ENCODE measurements at regions not wholly inside any gene's neighbourhood (a gene's known extent, or its start where the extent isn't known, plus 50 kb on each side); places are given as distances from the start of the nearest gene placed in this dataset.

DNA sequence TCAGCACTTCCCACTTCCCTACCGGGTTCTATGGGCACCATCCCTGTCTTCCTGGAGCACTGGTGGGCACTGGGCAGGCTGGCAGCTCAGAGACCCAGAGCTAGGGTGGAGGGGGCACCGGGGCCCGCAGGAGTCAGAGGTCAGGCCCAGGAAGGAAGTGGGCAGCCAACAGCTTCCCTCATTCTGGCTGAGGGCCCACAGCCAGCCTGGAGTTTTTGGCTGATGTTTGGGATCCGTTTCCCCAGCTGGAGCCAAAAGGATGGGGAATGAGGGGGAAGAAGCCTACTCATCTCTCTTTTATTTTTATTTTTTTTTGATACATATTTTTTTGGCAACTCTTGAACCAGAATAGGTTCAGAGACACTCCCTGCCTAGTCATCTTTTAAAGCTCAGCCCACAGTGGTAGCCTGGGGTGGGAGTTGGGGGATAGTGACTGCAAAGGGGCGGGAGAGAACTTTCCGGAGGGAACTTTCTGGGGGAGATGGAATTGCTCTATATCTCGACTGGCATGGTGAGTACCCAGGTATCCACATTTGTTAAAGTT, 54.2 kb upstream of the MLN start:
- H3K4me3 ChIP-seq: no peak overlapping the region
- WGBS (ENCODE audit: missing lambda C conversion rate): 87% methylated on average over 7 of the region's 7 CpGs
- POLR2A ChIA-PET: no interaction called here
- CTCF ChIA-PET: interaction anchor here (1.3 to 1.5 kb wide), 2 partner anchors 17 to 42 kb away, joined by 3 read pairs; no protein-coding TSS in a partner anchor
- H3K4me1 ChIP-seq: no peaks in the 10 kb centered on the region
- peak overlapping the region in 1 of 2 experiments; percentile 36; a peak in 2 of 6 replicates for H3K27ac ChIP-seq
- ATAC-seq (no peak), DNase-seq (ENCODE audit: low read depth in 1 of 2, low spot score in 1 of 2) (no peak), FAIRE-seq (no peak)
- H3K4me2 ChIP-seq: no peak overlapping the region
- TF ChIP-seq, protein P1, sequence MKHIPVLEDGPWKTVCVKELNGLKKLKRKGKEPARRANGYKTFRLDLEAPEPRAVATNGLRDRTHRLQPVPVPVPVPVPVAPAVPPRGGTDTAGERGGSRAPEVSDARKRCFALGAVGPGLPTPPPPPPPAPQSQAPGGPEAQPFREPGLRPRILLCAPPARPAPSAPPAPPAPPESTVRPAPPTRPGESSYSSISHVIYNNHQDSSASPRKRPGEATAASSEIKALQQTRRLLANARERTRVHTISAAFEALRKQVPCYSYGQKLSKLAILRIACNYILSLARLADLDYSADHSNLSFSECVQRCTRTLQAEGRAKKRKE (CRISPR knock-in tag; IDR thresholded peaks at IDR 0.05; ENCODE audit: low read depth): no peak
- peak; percentile 9 for TF ChIP-seq MAFK (IDR thresholded peaks at IDR 0.05; ENCODE audit: partially characterized antibody)
- H3K9me3 ChIP-seq: no peaks in the 10 kb centered on the region

DNA sequence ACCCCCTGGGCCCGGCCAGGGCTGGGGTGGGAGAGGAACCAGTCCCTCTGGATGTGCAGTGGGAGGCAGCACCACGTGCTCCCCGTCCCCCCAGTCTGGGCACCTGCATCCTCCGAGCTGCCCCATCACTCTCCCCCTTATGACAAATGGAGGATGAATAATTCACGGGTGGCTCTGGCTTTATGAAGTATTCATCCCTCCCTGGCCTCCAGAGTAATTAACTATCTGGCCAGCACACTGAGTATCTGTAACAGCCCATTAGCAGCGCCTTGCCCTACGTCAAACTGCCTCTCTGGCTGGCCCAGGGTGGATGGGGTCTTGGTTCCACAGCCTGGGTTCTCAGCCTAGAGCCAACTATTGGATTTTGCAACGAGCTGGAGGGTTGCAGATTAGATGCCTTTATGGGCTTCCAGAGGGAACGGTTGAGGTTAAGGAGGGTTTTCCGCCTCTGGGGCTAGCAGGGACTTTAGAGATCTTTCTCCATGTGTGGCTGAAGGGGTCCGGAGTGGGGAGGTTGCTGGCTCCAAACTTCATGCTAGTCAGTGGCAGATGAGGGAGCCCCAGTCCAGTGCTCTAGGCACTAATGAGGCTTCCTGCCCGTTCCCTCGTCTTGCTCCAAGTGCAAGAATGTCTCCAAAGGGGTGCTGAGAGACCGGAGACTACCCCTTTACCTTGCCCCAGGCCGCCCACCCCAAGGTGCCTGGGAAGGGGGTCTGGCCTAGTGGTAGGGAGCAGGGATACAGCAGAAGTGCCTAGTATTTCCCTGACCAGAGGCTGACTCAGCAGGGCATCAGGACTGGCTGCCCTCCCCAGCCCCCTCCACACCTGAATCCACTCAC, 53.5 kb upstream of the MLN start:
- ATAC-seq (no peak), FAIRE-seq (no peak), DNase-seq (ENCODE audit: low read depth in 1 of 2, low spot score in 1 of 2) (no peak)
- WGBS (ENCODE audit: missing lambda C conversion rate): 81% methylated on average over 11 of the region's 15 CpGs
- CTCF ChIA-PET: interaction anchor here (1.2 kb wide), 2 partner anchors 11 to 86 kb away, joined by 3 to 4 read pairs; no protein-coding TSS in a partner anchor
- POLR2A ChIA-PET: no interaction called here
- H3K4me1 ChIP-seq: peaks cover under 1% of the 10 kb centered on the region; the same call in 1 of the 3 replicates
- H3K4me2 ChIP-seq: no peak overlapping the region
- no peaks in the 10 kb centered on the region for H3K9me3 ChIP-seq
- peak overlapping the region in 1 of 2 experiments; percentile 36; a peak in 2 of 6 replicates for H3K27ac ChIP-seq
- no peak overlapping the region for H3K4me3 ChIP-seq
- TF ChIP-seq, protein P2, sequence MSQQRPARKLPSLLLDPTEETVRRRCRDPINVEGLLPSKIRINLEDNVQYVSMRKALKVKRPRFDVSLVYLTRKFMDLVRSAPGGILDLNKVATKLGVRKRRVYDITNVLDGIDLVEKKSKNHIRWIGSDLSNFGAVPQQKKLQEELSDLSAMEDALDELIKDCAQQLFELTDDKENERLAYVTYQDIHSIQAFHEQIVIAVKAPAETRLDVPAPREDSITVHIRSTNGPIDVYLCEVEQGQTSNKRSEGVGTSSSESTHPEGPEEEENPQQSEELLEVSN (IDR thresholded peaks at IDR 0.05; ENCODE audit: borderline replicate concordance, low read depth): no peak
- TF ChIP-seq, protein P3, sequence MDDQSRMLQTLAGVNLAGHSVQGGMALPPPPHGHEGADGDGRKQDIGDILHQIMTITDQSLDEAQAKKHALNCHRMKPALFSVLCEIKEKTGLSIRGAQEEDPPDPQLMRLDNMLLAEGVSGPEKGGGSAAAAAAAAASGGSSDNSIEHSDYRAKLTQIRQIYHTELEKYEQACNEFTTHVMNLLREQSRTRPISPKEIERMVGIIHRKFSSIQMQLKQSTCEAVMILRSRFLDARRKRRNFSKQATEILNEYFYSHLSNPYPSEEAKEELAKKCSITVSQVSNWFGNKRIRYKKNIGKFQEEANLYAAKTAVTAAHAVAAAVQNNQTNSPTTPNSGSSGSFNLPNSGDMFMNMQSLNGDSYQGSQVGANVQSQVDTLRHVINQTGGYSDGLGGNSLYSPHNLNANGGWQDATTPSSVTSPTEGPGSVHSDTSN (IDR thresholded peaks at IDR 0.05): no peak
- TF ChIP-seq, protein P4, sequence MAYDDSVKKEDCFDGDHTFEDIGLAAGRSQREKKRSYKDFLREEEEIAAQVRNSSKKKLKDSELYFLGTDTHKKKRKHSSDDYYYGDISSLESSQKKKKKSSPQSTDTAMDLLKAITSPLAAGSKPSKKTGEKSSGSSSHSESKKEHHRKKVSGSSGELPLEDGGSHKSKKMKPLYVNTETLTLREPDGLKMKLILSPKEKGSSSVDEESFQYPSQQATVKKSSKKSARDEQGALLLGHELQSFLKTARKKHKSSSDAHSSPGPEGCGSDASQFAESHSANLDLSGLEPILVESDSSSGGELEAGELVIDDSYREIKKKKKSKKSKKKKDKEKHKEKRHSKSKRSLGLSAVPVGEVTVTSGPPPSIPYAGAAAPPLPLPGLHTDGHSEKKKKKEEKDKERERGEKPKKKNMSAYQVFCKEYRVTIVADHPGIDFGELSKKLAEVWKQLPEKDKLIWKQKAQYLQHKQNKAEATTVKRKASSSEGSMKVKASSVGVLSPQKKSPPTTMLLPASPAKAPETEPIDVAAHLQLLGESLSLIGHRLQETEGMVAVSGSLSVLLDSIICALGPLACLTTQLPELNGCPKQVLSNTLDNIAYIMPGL (CRISPR knock-in tag; IDR thresholded peaks at IDR 0.05; ENCODE audit: borderline replicate concordance): no peak
- no peak for TF ChIP-seq KDM1A (IDR thresholded peaks at IDR 0.05; ENCODE audit: low read depth)
- TF ChIP-seq, protein P5, sequence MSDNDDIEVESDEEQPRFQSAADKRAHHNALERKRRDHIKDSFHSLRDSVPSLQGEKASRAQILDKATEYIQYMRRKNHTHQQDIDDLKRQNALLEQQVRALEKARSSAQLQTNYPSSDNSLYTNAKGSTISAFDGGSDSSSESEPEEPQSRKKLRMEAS (IDR thresholded peaks at IDR 0.05): no peak
- no peak for TF ChIP-seq HDAC2 (IDR thresholded peaks at IDR 0.05)
- no peak for TF ChIP-seq ZFP36 (IDR thresholded peaks at IDR 0.05; ENCODE audit: borderline replicate concordance, partially characterized antibody)
- no peak for TF ChIP-seq ZC3H11A (IDR thresholded peaks at IDR 0.05)
- TF ChIP-seq RAD21 (conservative IDR thresholded peaks at IDR 0.05 in 1 of 2, IDR thresholded peaks at IDR 0.05 in 1 of 2): no peak
- no peak for TF ChIP-seq CEBPB (IDR thresholded peaks at IDR 0.05)
- TF ChIP-seq, protein P6, sequence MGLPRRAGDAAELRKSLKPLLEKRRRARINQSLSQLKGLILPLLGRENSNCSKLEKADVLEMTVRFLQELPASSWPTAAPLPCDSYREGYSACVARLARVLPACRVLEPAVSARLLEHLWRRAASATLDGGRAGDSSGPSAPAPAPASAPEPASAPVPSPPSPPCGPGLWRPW (IDR thresholded peaks at IDR 0.05): no peak
- no peak for TF ChIP-seq MYC (IDR thresholded peaks at IDR 0.05; ENCODE audit: borderline replicate concordance, low read length)
- no peak for TF ChIP-seq CBX8 (IDR thresholded peaks at IDR 0.05)
- TF ChIP-seq KDM5A (IDR thresholded peaks at IDR 0.05): no peak
- no peak for TF ChIP-seq HOXB5 (CRISPR knock-in tag; IDR thresholded peaks at IDR 0.05)
- no peak for TF ChIP-seq ESRRA (IDR thresholded peaks at IDR 0.05; ENCODE audit: borderline replicate concordance, low read length)

All from A549 (cell line).